ENCODE measurements at regions not wholly inside any gene's neighbourhood (a gene's known extent, or its start where the extent isn't known, plus 50 kb on each side); places are given as distances from the start of the nearest gene placed in this dataset.

DNA sequence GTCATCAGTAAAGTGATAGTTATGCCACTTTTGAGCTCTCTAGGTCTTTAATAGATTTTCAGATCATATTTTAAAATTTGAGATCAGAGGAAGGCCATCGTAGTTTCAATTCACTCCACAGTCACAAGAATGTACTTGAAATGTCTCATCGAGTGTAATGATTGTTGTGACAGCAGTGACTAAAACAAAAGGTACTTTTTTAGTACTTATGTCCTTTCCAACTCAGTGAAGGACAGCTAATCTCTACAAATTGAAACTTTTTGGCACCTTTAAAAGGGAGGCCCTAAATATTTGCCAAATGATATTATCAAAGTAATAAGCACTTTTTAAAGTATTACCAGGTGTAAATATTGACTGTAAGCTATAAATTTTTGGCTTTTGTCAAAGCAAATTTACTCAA, 702.9 kb upstream of the GRM3 start (continued):
- TF ChIP-seq CHD7 (IDR thresholded peaks at IDR 0.05; ENCODE audit: insufficient replicate concordance, low read length), result no peak
- no peak for TF ChIP-seq BCL11A (IDR thresholded peaks at IDR 0.05; ENCODE audit: low read depth in 2 of 2, low read length in 2 of 2)
- TF ChIP-seq HDAC2 (IDR thresholded peaks at IDR 0.05; ENCODE audit: borderline replicate concordance in 1 of 2, low read depth in 2 of 2, low read length in 2 of 2), result no peak
- no peak for TF ChIP-seq EP300 (IDR thresholded peaks at IDR 0.05; ENCODE audit: borderline replicate concordance in 1 of 2, low read depth in 2 of 2, low read length in 2 of 2)
- no peak for TF ChIP-seq CEBPB (IDR thresholded peaks at IDR 0.05; ENCODE audit: low read depth, low read length)

Data from H1 (cell line).